OCI-LY7 (cell line): ENCODE measurements at regions not wholly inside any gene's neighbourhood (a gene's known extent, or its start where the extent isn't known, plus 50 kb on each side); places are given as distances from the start of the nearest gene placed in this dataset.

Experiments used
- BruUV-seq: library from RNA; stranded (reverse); fragments of 400-500 nt; replicated peaks from 2 replicates; lab custom pipeline; 2021; lab: Mats Ljungman, UMichigan
- CTCF ChIA-PET: fragments of 300-600 bp; sonication (Branson Sonifier 250); formaldehyde crosslinking; loops from one replicate; lab custom pipeline; 2022; ENCODE audit warnings: antibody characterized with exemption; ENCODE audit not compliant: unreplicated experiment; lab: Charles Lee
- POLR2A ChIA-PET: fragments of 300-600 bp; sonication (Branson Sonifier 250); formaldehyde crosslinking; loops from one replicate; lab custom pipeline; 2022; ENCODE audit warnings: antibody characterized with exemption; lab: Charles Lee
- DNase-seq: peaks from one replicate; pipeline ENCODE4 v3.0.0-alpha.2; 2015; ENCODE audit warnings: low spot score
- H2AFZ ChIP-seq: fragments of 200-600 bp; sonication (generic), shearing (Covaris generic); 2 replicates; pipeline ENCODE4 v1.6.1; 2014; ENCODE audit warnings: mild to moderate bottlenecking, antibody characterized with exemption, low read length, moderate library complexity
- H3K27ac ChIP-seq: fragments of 200-600 bp; sonication (generic); 2 replicates; pipeline ENCODE4 v1.5.1; 2014; ENCODE audit warnings: mixed run types, low read depth, mild to moderate bottlenecking, moderate library complexity, low read length, inconsistent platforms; ENCODE audit not compliant: poor library complexity, severe bottlenecking
- H3K36me3 ChIP-seq: fragments of 200-600 bp; sonication (generic); 2 replicates; pipeline ENCODE4 v1.6.1; 2014; ENCODE audit warnings: mild to moderate bottlenecking, antibody characterized with exemption, low read length, moderate library complexity, mixed read lengths; ENCODE audit not compliant: insufficient read depth
- H3K4me1 ChIP-seq: fragments of 200-600 bp; sonication (generic); 2 replicates; pipeline ENCODE4 v1.5.1; 2014; ENCODE audit warnings: mild to moderate bottlenecking, low read length; ENCODE audit not compliant: insufficient read depth, poor library complexity, severe bottlenecking
- H3K4me2 ChIP-seq: fragments of 200-600 bp; sonication (generic); 2 replicates; pipeline ENCODE4 v1.6.1; 2014; ENCODE audit warnings: mild to moderate bottlenecking, low read length
- H3K4me3 ChIP-seq: fragments of 200-600 bp; sonication (generic); 2 replicates; pipeline ENCODE4 v1.5.1; 2014; ENCODE audit warnings: mild to moderate bottlenecking, low read depth, low read length; ENCODE audit not compliant: poor library complexity, severe bottlenecking
- H3K79me2 ChIP-seq: fragments of 200-600 bp; sonication (generic); 2 replicates; pipeline ENCODE4 v1.6.1; 2016; ENCODE audit warnings: low read depth, mild to moderate bottlenecking, low read length, moderate library complexity, mixed read lengths; ENCODE audit not compliant: insufficient read depth
- H3K9me2 ChIP-seq: fragments of 200-600 bp; sonication (generic); 2 replicates; pipeline ENCODE4 v1.6.1; 2016; ENCODE audit warnings: mild to moderate bottlenecking, low read length, mixed read lengths; ENCODE audit not compliant: insufficient read depth
- H3K9me3 ChIP-seq: fragments of 200-600 bp; sonication (generic); 2 replicates; pipeline ENCODE4 v1.6.1; 2014; ENCODE audit warnings: mild to moderate bottlenecking, mixed run types, low read length, mixed read lengths
- H4K20me1 ChIP-seq: fragments of 200-600 bp; sonication (generic); 2 replicates; pipeline ENCODE4 v1.6.1; 2014; ENCODE audit warnings: mild to moderate bottlenecking, antibody characterized with exemption, low read length, moderate library complexity, mixed read lengths; ENCODE audit not compliant: insufficient read depth
- EZH2phosphoT487 ChIP-seq: fragments of 200-600 bp; sonication (generic); IDR thresholded peaks from 2 replicates; pipeline ENCODE4 v1.6.1; 2018; ENCODE audit warnings: low read depth, borderline replicate concordance, mild to moderate bottlenecking, mixed run types, antibody characterized with exemption, low read length, moderate library complexity, mixed read lengths
- intact Hi-C: fragments of 100-400 bp; cut with micrococcal nuclease; formaldehyde crosslinking; loops from one replicate; pipeline ENCODE4 v1.10.0; 2022; ENCODE audit not compliant: unreplicated experiment
- TF ChIP-seq, protein P1 (sequence below): fragments of 200-600 bp; sonication (generic); conservative IDR thresholded peaks from 2 replicates; pipeline ENCODE4 v1.5.1; 2014; ENCODE audit warnings: mild to moderate bottlenecking, antibody characterized with exemption, low read length, moderate library complexity, mixed read lengths

DNA sequence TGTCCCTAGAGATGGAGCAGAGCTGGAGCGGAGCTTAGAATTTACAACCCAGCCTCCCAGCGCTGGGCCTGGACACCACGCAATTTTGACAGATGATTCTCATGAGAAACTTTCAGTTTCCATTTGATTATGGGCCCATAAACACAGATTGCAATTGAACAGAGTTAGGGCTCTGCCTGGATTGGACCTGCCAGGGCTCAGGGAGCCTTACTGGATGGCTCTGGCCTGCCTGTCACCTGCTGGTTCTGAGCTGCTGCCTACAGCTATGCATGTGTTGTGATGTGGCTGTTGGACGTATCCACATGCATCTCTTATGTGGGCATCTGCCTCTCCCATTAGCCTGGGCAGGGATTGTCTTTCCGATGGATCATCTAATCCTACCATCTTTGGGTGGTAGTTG, 73.4 kb upstream of the SDK2 start:
- BruUV-seq, result no TSS peak
- Histone ChIP-seq H3K9me3 (no peaks in the 10 kb centered on the region), H2AFZ (no peak overlapping the region), H3K9me2 (no peaks in the 10 kb centered on the region), H3K4me1 (peaks cover 45% of the 10 kb centered on the region), H3K27ac (no peak overlapping the region), H3K4me2 (no peak overlapping the region), H3K79me2 (no peaks in the 10 kb centered on the region), H3K36me3 (no peaks in the 10 kb centered on the region), H3K4me3 (no peak overlapping the region), H4K20me1 (no peaks in the 10 kb centered on the region)
- TF ChIP-seq, protein P1, sequence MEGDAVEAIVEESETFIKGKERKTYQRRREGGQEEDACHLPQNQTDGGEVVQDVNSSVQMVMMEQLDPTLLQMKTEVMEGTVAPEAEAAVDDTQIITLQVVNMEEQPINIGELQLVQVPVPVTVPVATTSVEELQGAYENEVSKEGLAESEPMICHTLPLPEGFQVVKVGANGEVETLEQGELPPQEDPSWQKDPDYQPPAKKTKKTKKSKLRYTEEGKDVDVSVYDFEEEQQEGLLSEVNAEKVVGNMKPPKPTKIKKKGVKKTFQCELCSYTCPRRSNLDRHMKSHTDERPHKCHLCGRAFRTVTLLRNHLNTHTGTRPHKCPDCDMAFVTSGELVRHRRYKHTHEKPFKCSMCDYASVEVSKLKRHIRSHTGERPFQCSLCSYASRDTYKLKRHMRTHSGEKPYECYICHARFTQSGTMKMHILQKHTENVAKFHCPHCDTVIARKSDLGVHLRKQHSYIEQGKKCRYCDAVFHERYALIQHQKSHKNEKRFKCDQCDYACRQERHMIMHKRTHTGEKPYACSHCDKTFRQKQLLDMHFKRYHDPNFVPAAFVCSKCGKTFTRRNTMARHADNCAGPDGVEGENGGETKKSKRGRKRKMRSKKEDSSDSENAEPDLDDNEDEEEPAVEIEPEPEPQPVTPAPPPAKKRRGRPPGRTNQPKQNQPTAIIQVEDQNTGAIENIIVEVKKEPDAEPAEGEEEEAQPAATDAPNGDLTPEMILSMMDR, result no peak
- no peak for TF ChIP-seq EZH2phosphoT487
- POLR2A ChIA-PET, result interaction anchor here (1.1 kb wide), 1 partner anchor 177 kb away, joined by 3 read pairs; no protein-coding TSS in a partner anchor
- intact Hi-C loops, result no loop called here
- no peak for DNase-seq
- CTCF ChIA-PET, result no interaction called here

DNA sequence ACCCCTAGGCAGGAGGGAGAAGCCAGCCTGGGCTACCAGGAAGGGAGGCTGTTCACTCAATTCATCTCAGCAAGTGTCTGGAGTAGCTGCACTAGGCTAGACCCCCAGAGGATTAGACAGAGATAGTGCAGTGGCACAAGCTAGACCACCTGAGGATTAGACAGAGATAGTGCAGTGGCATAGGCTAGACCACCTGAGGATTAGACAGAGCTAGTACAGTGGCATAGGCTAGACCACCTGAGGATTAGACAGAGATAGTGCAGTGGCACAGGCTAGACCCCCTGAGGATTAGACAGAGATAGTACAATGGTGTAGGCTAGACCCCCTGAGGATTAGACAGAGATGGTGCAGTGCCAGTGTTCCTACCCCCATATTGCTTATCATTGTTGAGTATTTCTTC, 74.1 kb upstream of the SDK2 start:
- BruUV-seq, result no TSS peak
- Histone ChIP-seq H3K79me2 (no peaks in the 10 kb centered on the region), H3K4me3 (no peak overlapping the region), H3K27ac (no peak overlapping the region), H3K9me3 (no peaks in the 10 kb centered on the region), H3K4me2 (no peak overlapping the region), H4K20me1 (no peaks in the 10 kb centered on the region), H2AFZ (no peak overlapping the region), H3K36me3 (no peaks in the 10 kb centered on the region), H3K4me1 (peaks cover 52% of the 10 kb centered on the region), H3K9me2 (no peaks in the 10 kb centered on the region)
- CTCF ChIA-PET, result no interaction called here
- intact Hi-C loops, result no loop called here
- DNase-seq, result no peak
- TF ChIP-seq, protein P1, result no peak
- TF ChIP-seq EZH2phosphoT487, result no peak
- POLR2A ChIA-PET, result interaction anchor here (1.1 kb wide), 1 partner anchor 176 kb away, joined by 3 read pairs; no protein-coding TSS in a partner anchor

DNA sequence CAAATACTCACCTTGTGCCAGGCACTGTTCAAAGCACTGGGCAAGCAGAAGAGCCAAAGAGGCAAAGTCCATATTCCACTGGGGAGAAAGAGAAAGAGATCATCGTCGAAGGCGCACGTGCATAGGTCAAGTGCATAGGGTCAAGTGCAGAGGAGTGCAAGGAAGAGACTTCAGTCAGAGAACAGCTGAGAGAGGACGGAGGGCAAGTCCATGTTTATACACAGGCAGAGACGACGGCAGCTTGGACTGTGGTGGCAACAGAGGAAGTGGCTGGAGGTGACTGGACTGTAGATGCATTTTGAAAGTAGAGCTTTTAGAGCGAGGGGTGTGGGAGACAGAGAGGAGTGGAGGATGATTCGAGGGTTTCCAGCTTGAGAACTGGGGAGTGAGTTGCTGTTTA, 74.7 kb upstream of the SDK2 start:
- ChIA-PET POLR2A (no interaction called here), CTCF (no interaction called here)
- Histone ChIP-seq H3K9me3 (no peaks in the 10 kb centered on the region), H3K9me2 (no peaks in the 10 kb centered on the region), H3K36me3 (no peaks in the 10 kb centered on the region), H3K27ac (no peak overlapping the region), H4K20me1 (no peaks in the 10 kb centered on the region), H2AFZ (peak overlapping the region; percentile 51), H3K79me2 (no peaks in the 10 kb centered on the region), H3K4me3 (no peak overlapping the region), H3K4me1 (peaks cover 56% of the 10 kb centered on the region), H3K4me2 (peak overlapping the region; percentile 16; the same call in 1 of the 2 replicates)
- no TSS peak for BruUV-seq
- DNase-seq, result no peak
- intact Hi-C loops, result no loop called here
- TF ChIP-seq EZH2phosphoT487, result no peak
- TF ChIP-seq, protein P1, result no peak
